KMS-11 (cell line): ENCODE measurements at regions not wholly inside any gene's neighbourhood (a gene's known extent, or its start where the extent isn't known, plus 50 kb on each side); places are given as distances from the start of the nearest gene placed in this dataset.

Experiments
- H2AFZ ChIP-seq: fragments of 200-600 bp; sonication (generic); 2 replicates; pipeline ENCODE4 v1.6.1; 2016; ENCODE audit warnings: antibody characterized with exemption, mixed run types, low read depth
- H3K27ac ChIP-seq: fragments of 200-600 bp; sonication (generic); 2 replicates; pipeline ENCODE4 v1.6.1; 2016; ENCODE audit warnings: mild to moderate bottlenecking, mixed run types
- H3K27me3 ChIP-seq: fragments of 200-600 bp; sonication (generic); 2 replicates; pipeline ENCODE4 v1.6.1; 2017; ENCODE audit warnings: mild to moderate bottlenecking, low read depth, mixed run types, moderate library complexity; ENCODE audit not compliant: insufficient read depth
- H3K36me3 ChIP-seq: fragments of 200-600 bp; sonication (generic); 2 replicates; pipeline ENCODE4 v1.6.1; 2017; ENCODE audit warnings: mild to moderate bottlenecking, mixed run types; ENCODE audit not compliant: insufficient read depth
- H3K4me1 ChIP-seq: fragments of 200-600 bp; sonication (generic); 2 replicates; pipeline ENCODE4 v1.6.1; 2016; ENCODE audit warnings: mild to moderate bottlenecking, low read depth, mixed run types; ENCODE audit not compliant: poor library complexity, severe bottlenecking
- H3K4me2 ChIP-seq: fragments of 200-600 bp; sonication (generic); 2 replicates; pipeline ENCODE4 v1.7.0; 2016; ENCODE audit warnings: mild to moderate bottlenecking, mixed run types
- H3K4me3 ChIP-seq: fragments of 200-600 bp; sonication (generic); IDR thresholded peaks from 2 replicates; pipeline ENCODE4 v1.6.1; 2017; ENCODE audit warnings: low read depth, low read length, mixed read lengths; ENCODE audit not compliant: insufficient read depth
- H3K79me2 ChIP-seq: fragments of 200-600 bp; sonication (generic); 2 replicates; pipeline ENCODE4 v1.6.1; 2016; ENCODE audit warnings: low read depth, mixed run types; ENCODE audit not compliant: insufficient read depth
- H3K9ac ChIP-seq: fragments of 200-600 bp; sonication (generic); 2 replicates; pipeline ENCODE4 v1.6.1; 2016; ENCODE audit warnings: mild to moderate bottlenecking, mixed run types
- H4K20me1 ChIP-seq: fragments of 200-600 bp; sonication (generic); 2 replicates; pipeline ENCODE4 v1.6.1; 2016; ENCODE audit warnings: mild to moderate bottlenecking, mixed run types; ENCODE audit not compliant: insufficient read depth
- TF ChIP-seq, protein P1 (sequence below): fragments of 200-600 bp; sonication (generic); conservative IDR thresholded peaks from 2 replicates; pipeline ENCODE4 v1.6.1; 2017; ENCODE audit warnings: low read depth, mild to moderate bottlenecking, antibody characterized with exemption, low read length, moderate library complexity, mixed read lengths

DNA sequence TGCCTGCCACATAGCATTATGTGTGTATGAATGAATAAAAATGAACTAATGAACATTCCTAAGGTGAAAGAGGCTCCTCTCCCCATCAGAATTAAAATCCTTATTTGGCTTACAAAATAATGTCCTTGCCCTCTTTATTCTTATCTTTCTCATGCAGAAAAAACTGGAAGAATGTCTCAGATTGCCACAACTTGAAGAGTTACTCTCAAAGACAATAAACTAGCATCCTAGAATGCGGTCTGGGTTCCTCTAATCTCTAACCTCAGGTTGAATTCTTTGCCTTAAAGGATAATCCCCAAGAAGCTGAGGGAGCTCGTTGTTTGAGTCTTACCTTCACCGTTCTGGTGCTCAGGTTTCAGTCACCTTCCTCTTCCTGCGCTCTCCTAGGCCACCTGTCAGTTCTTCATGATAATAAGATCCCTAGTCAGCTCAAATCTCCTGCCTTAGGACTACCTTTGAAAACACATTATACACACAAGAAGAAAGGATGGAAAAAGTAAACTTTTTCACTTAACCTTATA, 147.1 kb downstream of the PHLDA1 start:
- H2AFZ ChIP-seq = no peak overlapping the region
- H3K4me2 ChIP-seq = no peak overlapping the region
- no peaks in the 10 kb centered on the region for H3K27me3 ChIP-seq
- no peak overlapping the region for H3K27ac ChIP-seq
- H3K36me3 ChIP-seq = no peaks in the 10 kb centered on the region
- H3K9ac ChIP-seq = no peak overlapping the region
- H3K4me3 ChIP-seq = no peak overlapping the region
- H3K4me1 ChIP-seq = no peaks in the 10 kb centered on the region
- H4K20me1 ChIP-seq = no peaks in the 10 kb centered on the region
- H3K79me2 ChIP-seq = no peaks in the 10 kb centered on the region
- TF ChIP-seq, protein P1, sequence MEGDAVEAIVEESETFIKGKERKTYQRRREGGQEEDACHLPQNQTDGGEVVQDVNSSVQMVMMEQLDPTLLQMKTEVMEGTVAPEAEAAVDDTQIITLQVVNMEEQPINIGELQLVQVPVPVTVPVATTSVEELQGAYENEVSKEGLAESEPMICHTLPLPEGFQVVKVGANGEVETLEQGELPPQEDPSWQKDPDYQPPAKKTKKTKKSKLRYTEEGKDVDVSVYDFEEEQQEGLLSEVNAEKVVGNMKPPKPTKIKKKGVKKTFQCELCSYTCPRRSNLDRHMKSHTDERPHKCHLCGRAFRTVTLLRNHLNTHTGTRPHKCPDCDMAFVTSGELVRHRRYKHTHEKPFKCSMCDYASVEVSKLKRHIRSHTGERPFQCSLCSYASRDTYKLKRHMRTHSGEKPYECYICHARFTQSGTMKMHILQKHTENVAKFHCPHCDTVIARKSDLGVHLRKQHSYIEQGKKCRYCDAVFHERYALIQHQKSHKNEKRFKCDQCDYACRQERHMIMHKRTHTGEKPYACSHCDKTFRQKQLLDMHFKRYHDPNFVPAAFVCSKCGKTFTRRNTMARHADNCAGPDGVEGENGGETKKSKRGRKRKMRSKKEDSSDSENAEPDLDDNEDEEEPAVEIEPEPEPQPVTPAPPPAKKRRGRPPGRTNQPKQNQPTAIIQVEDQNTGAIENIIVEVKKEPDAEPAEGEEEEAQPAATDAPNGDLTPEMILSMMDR = no peak

DNA sequence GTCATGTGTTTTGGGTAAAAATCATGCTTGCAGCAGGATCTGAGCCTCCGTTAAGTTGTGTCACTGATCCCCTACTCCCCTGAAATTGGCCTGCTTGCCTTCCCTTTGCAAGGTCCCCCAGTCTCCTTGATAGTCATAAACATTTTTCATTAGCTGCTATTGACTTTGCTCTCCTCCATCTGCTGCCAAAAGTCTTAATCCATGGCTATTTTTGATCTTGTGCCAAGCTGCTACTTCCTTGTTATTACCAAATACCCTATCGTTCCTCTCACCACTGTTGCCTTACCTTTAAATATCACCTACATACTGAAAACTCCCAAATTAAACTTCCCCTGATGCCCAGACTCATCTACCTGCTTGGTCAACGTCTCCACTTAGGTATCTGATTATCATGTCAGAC, 148.3 kb downstream of the PHLDA1 start:
- Histone ChIP-seq H3K79me2 (no peaks in the 10 kb centered on the region), H4K20me1 (no peaks in the 10 kb centered on the region), H3K9ac (no peak overlapping the region), H3K4me2 (no peak overlapping the region), H3K4me1 (no peaks in the 10 kb centered on the region), H3K36me3 (no peaks in the 10 kb centered on the region), H3K27ac (no peak overlapping the region), H3K27me3 (no peaks in the 10 kb centered on the region), H2AFZ (no peak overlapping the region), H3K4me3 (no peak overlapping the region)
- TF ChIP-seq, protein P1 = no peak

GRCh38 chr12:75882421-75882820, 149.2 kb downstream of the PHLDA1 start:
- TF ChIP-seq, protein P1 = no peak
- Histone ChIP-seq H3K4me2 (no peak overlapping the region), H3K27ac (no peak overlapping the region), H3K9ac (no peak overlapping the region), H3K36me3 (no peaks in the 10 kb centered on the region), H3K4me1 (no peaks in the 10 kb centered on the region), H3K79me2 (no peaks in the 10 kb centered on the region), H3K4me3 (no peak overlapping the region), H2AFZ (no peak overlapping the region), H4K20me1 (no peaks in the 10 kb centered on the region), H3K27me3 (no peaks in the 10 kb centered on the region)

DNA sequence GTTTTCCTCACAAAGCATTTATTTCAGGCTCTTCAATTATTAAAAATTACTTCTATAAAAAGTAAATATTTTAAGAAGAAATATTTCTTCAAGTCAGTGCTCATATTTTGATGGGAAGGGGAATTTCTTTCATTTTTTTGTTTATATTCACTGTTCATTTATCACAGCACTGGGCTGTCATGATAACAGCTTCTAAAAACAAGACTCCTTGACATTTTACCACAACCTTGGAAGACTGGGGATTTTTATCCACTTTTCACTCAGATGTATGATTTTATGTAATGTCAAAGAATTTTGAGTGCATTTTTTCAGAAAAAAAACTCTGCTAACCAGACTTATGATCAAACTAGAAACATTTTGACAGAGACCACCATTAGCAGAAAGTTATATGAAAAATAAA, 149.7 kb downstream of the PHLDA1 start:
- Histone ChIP-seq H3K4me3 (no peak overlapping the region), H3K27ac (no peak overlapping the region), H3K79me2 (no peaks in the 10 kb centered on the region), H2AFZ (no peak overlapping the region), H3K36me3 (no peaks in the 10 kb centered on the region), H3K27me3 (no peaks in the 10 kb centered on the region), H3K4me2 (no peak overlapping the region), H4K20me1 (no peaks in the 10 kb centered on the region), H3K4me1 (no peaks in the 10 kb centered on the region), H3K9ac (no peak overlapping the region)
- TF ChIP-seq, protein P1 = no peak
